ENCODE measurements at regions not wholly inside any gene's neighbourhood (a gene's known extent, or its start where the extent isn't known, plus 50 kb on each side); places are given as distances from the start of the nearest gene placed in this dataset.

DNA sequence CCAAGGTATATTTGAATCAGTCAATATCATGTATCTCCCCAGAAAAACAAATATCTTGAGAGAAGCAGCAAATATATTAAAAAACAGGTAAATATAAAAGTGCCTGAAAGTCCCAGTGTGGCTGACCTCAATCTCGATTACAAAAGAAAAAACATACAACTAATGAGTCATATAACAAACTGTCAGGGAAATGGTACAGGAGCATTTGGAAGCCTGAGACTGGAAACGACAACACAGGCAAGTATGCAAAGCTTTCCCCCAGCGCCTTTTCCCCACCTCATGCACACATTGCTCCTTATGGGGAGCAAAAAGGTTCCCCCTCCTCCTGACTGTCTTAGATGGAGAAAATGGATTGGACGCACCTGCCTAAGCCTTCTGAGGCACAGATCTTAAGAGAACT lies 230.7 kb downstream of the TMX3 start:
- Mint-ChIP-seq H3K9me3 (ENCODE audit: low read depth) (no peaks in the 10 kb centered on the region), H3K27me3 (no peaks in the 10 kb centered on the region), H3K4me1 (ENCODE audit: low read depth) (peaks cover 2% of the 10 kb centered on the region), H3K27ac (no peak overlapping the region), H3K36me3 (ENCODE audit: insufficient read depth) (no peaks in the 10 kb centered on the region), H3K4me3 (ENCODE audit: low read depth) (no peak overlapping the region)
- no peak for DNase-seq (ENCODE audit: low spot score, unreplicated experiment)
- TF ChIP-seq CTCF (IDR thresholded peaks at IDR 0.05; ENCODE audit: unreplicated experiment): no peak

DNA sequence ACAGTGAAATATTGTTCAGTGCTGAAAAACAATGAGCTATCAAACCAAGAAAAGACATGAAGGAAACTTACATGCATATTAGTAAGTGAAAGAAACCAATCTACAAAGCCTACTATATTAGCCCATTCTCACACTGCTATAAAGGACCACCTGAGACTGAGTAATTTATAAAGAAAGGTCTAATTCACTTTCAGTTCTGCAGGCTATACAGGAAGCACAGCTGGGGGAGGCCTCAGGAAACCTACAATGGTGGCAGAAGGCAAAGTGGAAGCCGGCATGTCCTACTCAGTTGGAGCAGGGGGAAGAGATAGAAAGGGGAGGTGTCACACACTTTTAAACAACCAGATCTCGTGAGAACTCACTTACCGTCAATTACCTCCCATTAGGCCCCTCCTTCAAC lies 232.1 kb downstream of the TMX3 start:
- TF ChIP-seq CTCF (IDR thresholded peaks at IDR 0.05; ENCODE audit: unreplicated experiment): no peak
- Mint-ChIP-seq H3K9me3 (ENCODE audit: low read depth) (no peaks in the 10 kb centered on the region), H3K27me3 (no peaks in the 10 kb centered on the region)

DNA sequence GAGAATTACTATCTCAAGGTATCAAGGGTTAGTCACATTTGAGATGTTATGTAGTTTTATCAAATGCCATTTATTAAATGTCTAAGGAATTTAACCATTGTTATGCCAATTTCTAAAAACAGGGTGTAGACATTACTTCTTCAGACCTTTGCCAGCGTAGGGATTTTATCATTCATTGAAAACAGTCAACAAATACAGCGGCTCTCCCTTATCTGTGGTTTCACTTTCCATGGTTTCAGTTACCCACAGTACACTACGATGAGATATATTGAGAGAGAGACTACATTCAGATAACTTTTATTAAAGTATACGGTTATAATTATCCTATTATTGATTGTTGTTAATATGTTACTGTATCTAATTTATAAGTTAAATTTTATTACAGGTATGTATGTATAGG lies 234.7 kb downstream of the TMX3 start:
- Mint-ChIP-seq H3K36me3 (ENCODE audit: insufficient read depth) (no peaks in the 10 kb centered on the region), H3K9me3 (ENCODE audit: low read depth) (no peaks in the 10 kb centered on the region), H3K4me1 (ENCODE audit: low read depth) (no peaks in the 10 kb centered on the region), H3K4me3 (ENCODE audit: low read depth) (no peak overlapping the region), H3K27ac (no peak overlapping the region), H3K27me3 (no peaks in the 10 kb centered on the region)
- no peak for TF ChIP-seq CTCF (IDR thresholded peaks at IDR 0.05; ENCODE audit: unreplicated experiment)
- DNase-seq (ENCODE audit: low spot score, unreplicated experiment): no peak

More for the DNA sequence above, 232.1 kb downstream of the TMX3 start:
- Mint-ChIP-seq H3K36me3 (ENCODE audit: insufficient read depth) (no peaks in the 10 kb centered on the region), H3K27ac (no peak overlapping the region), H3K4me1 (ENCODE audit: low read depth) (no peaks in the 10 kb centered on the region), H3K4me3 (ENCODE audit: low read depth) (no peak overlapping the region)
- DNase-seq (ENCODE audit: low spot score, unreplicated experiment): no peak

GRCh38 chr18:68478246-68478645 lies 236.7 kb downstream of the TMX3 start:
- Mint-ChIP-seq H3K4me1 (ENCODE audit: low read depth) (peaks cover 3% of the 10 kb centered on the region), H3K9me3 (ENCODE audit: low read depth) (no peaks in the 10 kb centered on the region), H3K27me3 (no peaks in the 10 kb centered on the region), H3K4me3 (ENCODE audit: low read depth) (no peak overlapping the region), H3K36me3 (ENCODE audit: insufficient read depth) (no peaks in the 10 kb centered on the region), H3K27ac (no peak overlapping the region)
- no peak for TF ChIP-seq CTCF (IDR thresholded peaks at IDR 0.05; ENCODE audit: unreplicated experiment)
- DNase-seq (ENCODE audit: low spot score, unreplicated experiment): no peak

DNA sequence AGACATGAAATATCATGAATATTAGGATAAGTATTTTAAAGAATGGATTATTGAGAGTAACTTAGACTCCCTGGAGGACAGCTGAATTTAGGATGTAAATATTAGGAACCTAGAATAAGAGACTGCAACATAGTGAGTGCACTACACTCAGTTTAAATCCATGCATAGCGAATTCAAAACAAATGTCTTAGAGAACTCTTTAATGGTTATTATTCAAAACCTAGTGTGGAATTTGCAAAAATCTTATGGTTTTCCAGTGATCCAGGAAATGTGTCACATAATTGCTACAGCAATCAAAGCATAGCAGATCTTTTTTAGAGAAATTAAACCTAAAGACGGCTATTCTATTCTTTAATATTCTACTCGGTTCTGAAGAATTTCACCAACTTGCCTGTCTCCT lies 239.0 kb downstream of the TMX3 start:
- Mint-ChIP-seq H3K27me3 (peaks cover 3% of the 10 kb centered on the region), H3K36me3 (ENCODE audit: insufficient read depth) (no peaks in the 10 kb centered on the region), H3K4me3 (ENCODE audit: low read depth) (no peak overlapping the region), H3K4me1 (ENCODE audit: low read depth) (peaks cover 3% of the 10 kb centered on the region), H3K9me3 (ENCODE audit: low read depth) (no peaks in the 10 kb centered on the region), H3K27ac (no peak overlapping the region)
- no peak for TF ChIP-seq CTCF (IDR thresholded peaks at IDR 0.05; ENCODE audit: unreplicated experiment)
- no peak for DNase-seq (ENCODE audit: low spot score, unreplicated experiment)

All from progenitor cell of endocrine pancreas (in vitro differentiated cells).